D721Med (cell line): ENCODE measurements at regions not wholly inside any gene's neighbourhood (a gene's known extent, or its start where the extent isn't known, plus 50 kb on each side); places are given as distances from the start of the nearest gene placed in this dataset.
A peak's percentile ranks its signal among the peaks of the same experiment; 100 is the strongest.

Experiments
- DNase-seq: peaks from one replicate; pipeline ENCODE4 v3.0.0; 2011; ENCODE audit warnings: low spot score; ENCODE audit not compliant: insufficient read length
- FAIRE-seq: peaks from 2 replicates; lab custom pipeline; 2011; peaks lifted over from hg19 to GRCh38; lab: Jason Lieb, UNC
- CTCF ChIP-seq: IDR thresholded peaks from 2 replicates; pipeline ENCODE4 v1.5.1; 2012; ENCODE audit warnings: mild to moderate bottlenecking, control low read depth; ENCODE audit not compliant: insufficient read depth; ENCODE audit errors: missing control alignments

DNA sequence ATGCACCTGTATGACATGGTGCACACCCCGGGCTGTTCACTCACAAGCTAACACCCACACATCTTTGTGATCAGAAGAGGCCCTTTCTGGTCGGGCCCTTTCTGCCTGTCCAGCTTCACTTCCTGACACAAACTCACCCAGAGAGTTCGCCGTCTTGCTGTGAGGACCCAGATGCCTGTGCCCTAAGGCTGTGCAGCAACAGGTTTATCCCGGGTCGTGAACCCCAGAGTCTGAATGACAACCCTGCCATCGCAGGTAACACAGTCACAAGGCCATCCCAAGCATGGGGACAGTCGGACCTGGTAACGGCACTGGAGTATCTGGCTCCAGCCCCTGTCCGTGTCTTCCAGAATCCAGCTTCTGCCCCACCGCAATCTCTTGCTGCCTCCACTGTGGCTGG, 235.1 kb downstream of the BUD13 start:
- DNase-seq (no peak), FAIRE-seq (no peak)
- TF ChIP-seq CTCF = no peak

GRCh38 chr11:116537121-116537520, 235.7 kb downstream of the BUD13 start:
- DNase-seq (no peak), FAIRE-seq (no peak)
- TF ChIP-seq CTCF = no peak

- no peak for FAIRE-seq
- DNase-seq = no peak
- TF ChIP-seq CTCF = no peak
Measured at GRCh38 chr11:116536416-116536815, 236.4 kb downstream of the BUD13 start.

GRCh38 chr11:116535994-116536393, 236.8 kb downstream of the BUD13 start:
- peak; percentile 26 for TF ChIP-seq CTCF
- FAIRE-seq (no peak), DNase-seq (peak; percentile 88)

DNA sequence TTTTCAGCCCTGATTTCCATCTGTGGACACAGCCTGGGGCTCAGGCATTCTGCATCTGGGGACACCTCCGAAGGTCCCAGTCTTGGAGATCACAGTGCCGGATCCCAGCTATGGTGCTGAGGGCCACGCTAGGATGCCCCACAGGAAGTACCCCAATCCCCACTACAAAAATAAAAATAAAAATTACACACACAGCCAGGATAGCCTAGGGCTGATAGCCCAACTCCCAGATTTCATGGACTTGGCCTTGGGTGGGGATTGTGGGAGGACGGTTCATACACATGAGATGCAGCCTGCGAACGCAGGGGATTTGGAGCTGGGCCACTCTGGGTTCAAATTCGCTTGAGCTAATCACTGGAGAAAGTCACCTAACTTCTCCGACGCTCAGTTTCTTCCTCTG, 237.7 kb downstream of the BUD13 start:
- no peak for TF ChIP-seq CTCF
- FAIRE-seq (no peak), DNase-seq (no peak)

GRCh38 chr11:116534270-116534975, 238.4 kb downstream of the BUD13 start:
- DNase-seq = no peak
- no peak for TF ChIP-seq CTCF
- no peak for FAIRE-seq

DNA sequence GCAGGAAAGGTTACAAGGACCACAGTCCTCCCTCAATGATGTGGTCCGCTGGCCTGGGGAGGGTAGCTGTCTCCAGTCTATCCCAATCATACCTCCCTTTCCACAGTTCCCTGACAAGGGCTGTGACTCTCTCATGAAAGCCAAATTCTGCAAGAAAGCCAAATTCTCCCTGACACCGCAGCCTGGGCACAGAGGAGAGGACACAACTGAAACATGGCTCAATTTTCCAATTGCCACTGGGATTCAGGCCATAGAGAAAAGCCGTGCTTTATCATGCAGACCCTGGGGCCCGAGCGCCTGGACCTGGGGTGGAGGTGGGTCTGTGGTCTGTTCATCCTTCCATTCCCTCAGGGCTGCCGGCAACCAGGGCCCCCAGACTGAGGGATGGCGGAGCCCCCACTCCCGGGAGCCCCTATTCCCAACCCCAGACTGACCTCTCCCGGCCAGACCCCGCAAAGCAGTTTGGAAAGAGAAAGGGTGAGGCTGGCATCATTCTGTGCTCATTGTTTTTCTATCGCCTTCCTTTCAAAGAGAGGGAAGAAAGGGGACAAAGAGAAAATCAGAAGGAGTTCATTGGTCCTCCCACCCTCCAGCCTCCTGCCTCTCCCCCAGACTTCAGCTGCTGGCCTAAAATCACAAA, 239.5 kb downstream of the BUD13 start:
- no peak for DNase-seq
- FAIRE-seq = no peak
- peak; percentile 6 for TF ChIP-seq CTCF
